Brain microvascular endothelial cell (primary cell): ENCODE measurements at regions not wholly inside any gene's neighbourhood (a gene's known extent, or its start where the extent isn't known, plus 50 kb on each side); places are given as distances from the start of the nearest gene placed in this dataset.
"Not testable (repeated sequence)": the region's sequence is repeated elsewhere in the genome, so short reads cannot be mapped to it uniquely, and the experiment has no call there.

Experiments used
- DNase-seq: peaks from one replicate; pipeline ENCODE4 v3.0.0-alpha.2; 2020
- H3K27ac ChIP-seq: fragments of 250-450 bp; sonication (Bioruptor Pico); 2 replicates; pipeline ENCODE4 v1.5.1; 2020; ENCODE audit warnings: mild to moderate bottlenecking, moderate library complexity
- H3K27me3 ChIP-seq: fragments of 250-450 bp; sonication (Bioruptor Pico); replicated peaks from 2 replicates; pipeline ENCODE4 v1.5.1; 2020; ENCODE audit warnings: mild to moderate bottlenecking
- H3K36me3 ChIP-seq: fragments of 250-450 bp; sonication (Bioruptor Pico); replicated peaks from 2 replicates; pipeline ENCODE4 v1.5.1; 2020; ENCODE audit warnings: mild to moderate bottlenecking
- H3K4me3 ChIP-seq: 2 replicates; pipeline ENCODE4 v1.5.1; 2011; ENCODE audit warnings: low read depth, mild to moderate bottlenecking, control low read depth, low read length, moderate library complexity
- CTCF ChIP-seq: IDR thresholded peaks from 2 replicates; pipeline ENCODE4 v1.5.1; 2011; ENCODE audit warnings: low read depth, mild to moderate bottlenecking, moderate library complexity, low read length, control low read depth, inconsistent platforms; ENCODE audit errors: missing control alignments
- in situ Hi-C: cut with HindIII; loops from 2 replicates; pipeline ENCODE4 v1.10.0; 2017; ENCODE audit warnings: low sequenced_read_pairs, low pct_ligation_motif_present

- no peaks in the 10 kb centered on the region for H3K27me3 ChIP-seq
- H3K36me3 ChIP-seq, result no peaks in the 10 kb centered on the region
- H3K27ac ChIP-seq, result no peak overlapping the region
- no peak overlapping the region for H3K4me3 ChIP-seq
- DNase-seq, result no peak
- no peak for TF ChIP-seq CTCF
- in situ Hi-C loops, result no loop called here
Observed at GRCh38 chr20:30594112-30594511, 663.4 kb upstream of the DEFB115 start.

DNA sequence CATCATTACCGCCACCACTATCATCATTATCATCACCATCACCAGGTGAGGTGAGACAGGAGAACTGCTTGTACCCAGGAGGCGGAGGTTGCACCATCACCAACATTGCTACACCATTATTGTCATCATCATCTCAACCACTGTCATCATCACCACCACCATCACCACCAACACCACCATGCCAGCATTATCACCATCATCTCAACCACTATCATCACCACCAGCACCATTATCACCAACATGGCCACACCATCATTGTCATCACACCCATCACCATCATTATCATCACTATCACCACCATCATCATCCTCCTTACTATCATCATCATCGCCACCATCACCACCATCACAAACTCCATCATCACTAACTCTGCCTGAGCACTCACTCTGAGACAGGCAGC is 661.8 kb upstream of the DEFB115 start:
- DNase-seq, result no peak
- Histone ChIP-seq H3K4me3 (no peak overlapping the region), H3K36me3 (no peaks in the 10 kb centered on the region), H3K27me3 (no peaks in the 10 kb centered on the region), H3K27ac (no peak overlapping the region)
- in situ Hi-C loops, result no loop called here
- no peak for TF ChIP-seq CTCF

DNA sequence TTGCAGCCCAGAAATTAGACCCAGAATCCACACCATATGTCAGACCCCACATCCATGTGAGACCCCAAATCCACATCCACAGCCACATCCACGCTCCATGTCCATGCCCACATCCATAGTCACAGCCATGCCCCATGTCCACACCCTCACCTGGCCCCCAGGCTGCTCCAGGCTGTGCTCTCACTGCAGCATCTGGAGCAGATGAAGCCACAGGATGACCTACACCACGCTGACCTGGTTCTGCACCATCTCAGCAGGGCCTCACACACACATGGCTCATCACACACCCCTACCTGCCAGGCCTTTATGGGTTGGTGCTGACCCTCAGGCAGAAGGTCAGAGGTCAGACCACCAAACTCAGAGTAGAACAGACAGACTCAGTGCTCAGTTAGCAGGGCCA is 660.0 kb upstream of the DEFB115 start:
- H3K27ac ChIP-seq, H3K27me3 ChIP-seq, H3K4me3 ChIP-seq, H3K36me3 ChIP-seq, DNase-seq, in situ Hi-C loops: not testable (repeated sequence)

DNA sequence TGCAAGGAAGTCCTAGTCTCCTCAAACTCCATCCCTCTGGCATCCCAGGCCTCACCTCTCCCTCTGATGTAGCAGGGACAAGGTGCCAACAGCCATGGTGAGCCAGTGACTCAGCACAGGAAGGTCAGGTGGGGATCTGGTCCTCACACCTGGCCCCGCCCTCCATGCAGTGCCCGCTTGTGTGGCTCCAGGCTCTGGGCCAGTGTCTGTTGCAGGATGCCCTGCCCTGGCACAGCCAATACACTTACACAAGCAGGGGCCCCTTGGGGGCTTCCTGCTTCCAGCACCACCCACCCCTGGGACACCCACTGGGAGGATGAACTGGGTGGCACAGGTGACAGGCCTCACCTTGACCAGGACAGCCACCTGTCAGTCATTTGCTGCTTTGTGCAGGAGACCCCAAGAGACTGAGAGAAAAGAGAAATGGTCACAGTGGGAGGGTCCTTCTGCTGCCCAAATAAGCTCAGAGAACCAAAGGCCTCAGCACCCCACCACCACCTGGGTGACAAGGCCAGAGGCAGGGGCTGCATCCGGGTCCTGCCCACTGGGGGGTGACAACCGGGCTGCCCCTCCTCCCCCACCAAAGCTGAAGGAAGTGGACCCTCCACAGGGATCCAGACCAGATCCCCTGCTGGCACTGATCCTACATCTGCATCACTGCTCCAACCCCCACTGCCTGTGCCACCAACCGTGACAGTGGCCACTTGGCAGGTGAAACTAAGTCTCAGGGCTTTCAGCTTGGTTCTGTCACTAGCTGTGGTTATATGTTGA is 658.8 kb upstream of the DEFB115 start:
- Histone ChIP-seq H3K36me3 (no peaks in the 10 kb centered on the region), H3K27ac (no peak overlapping the region), H3K4me3 (no peak overlapping the region), H3K27me3 (no peaks in the 10 kb centered on the region)
- in situ Hi-C loops, result no loop called here
- DNase-seq, result no peak
- no peak for TF ChIP-seq CTCF

- Histone ChIP-seq H3K27me3 (no peaks in the 10 kb centered on the region), H3K4me3 (no peak overlapping the region), H3K27ac (no peak overlapping the region), H3K36me3 (no peaks in the 10 kb centered on the region)
- in situ Hi-C loops, result no loop called here
- no peak for DNase-seq
- no peak for TF ChIP-seq CTCF
Observed at GRCh38 chr20:30599990-30600389, 657.5 kb upstream of the DEFB115 start.

- Histone ChIP-seq H3K4me3 (no peak overlapping the region), H3K27me3 (no peaks in the 10 kb centered on the region), H3K27ac (no peak overlapping the region), H3K36me3 (no peaks in the 10 kb centered on the region)
- no peak for DNase-seq
- in situ Hi-C loops, result no loop called here
- no peak for TF ChIP-seq CTCF
Observed at GRCh38 chr20:30601974-30602373, 655.5 kb upstream of the DEFB115 start.
